Esophagus muscularis mucosa (tissue), 4 donors: ENCODE measurements at regions not wholly inside any gene's neighbourhood (a gene's known extent, or its start where the extent isn't known, plus 50 kb on each side); places are given as distances from the start of the nearest gene placed in this dataset.

Source experiments
- CTCF ChIP-seq, 3 experiments: fragments of 200-600 bp in 2 of 3; fragments of 450-650 bp in 1 of 3; sonication (generic) in 2 of 3; IDR thresholded peaks; one replicate each; pipeline ENCODE4 v1.5.1; 2017 to 2019; ENCODE audit warnings: antibody characterized with exemption in 3 of 3, mild to moderate bottlenecking in 2 of 3, moderate library complexity in 1 of 3
- EP300 ChIP-seq: sonication (generic); formaldehyde crosslinking; IDR thresholded peaks from one replicate; pipeline ENCODE4 v1.6.1; 2017; ENCODE audit warnings: antibody characterized with exemption
- POLR2AphosphoS5 ChIP-seq, 2 donors: sonication (generic); formaldehyde crosslinking; IDR thresholded peaks; one replicate each; pipeline ENCODE4 v1.6.1; 2017; ENCODE audit warnings: antibody characterized with exemption in 2 of 2

GRCh38 chr22:25482868-25483639, 81.4 kb upstream of the GRK3 start:
- TF ChIP-seq CTCF (IDR thresholded peaks at IDR 0.05), result no peak
- TF ChIP-seq EP300, result no peak
- no peak for TF ChIP-seq POLR2AphosphoS5 (IDR thresholded peaks at IDR 0.05)
